ENCODE measurements at regions not wholly inside any gene's neighbourhood (a gene's known extent, or its start where the extent isn't known, plus 50 kb on each side); places are given as distances from the start of the nearest gene placed in this dataset.
A peak's percentile ranks its signal among the peaks of the same experiment; 100 is the strongest.

GRCh38 chr15:91468871-91469580, 369.0 kb downstream of the SV2B start:
- H3K4me3 ChIP-seq (ENCODE audit: low read depth, low read length), result no peak overlapping the region
- TF ChIP-seq CTCF (IDR thresholded peaks at IDR 0.05; ENCODE audit: insufficient read depth, low read depth, low read length), result no peak
- no peak for DNase-seq (ENCODE audit: low read depth)

- DNase-seq (ENCODE audit: low read depth), result no peak
- no peak for TF ChIP-seq CTCF (IDR thresholded peaks at IDR 0.05; ENCODE audit: insufficient read depth, low read depth, low read length)
These were observed 369.8 kb downstream of the SV2B start for GRCh38 chr15:91469632-91470567.

GRCh38 chr15:91471468-91471867, 371.4 kb downstream of the SV2B start:
- peak; percentile 7 for DNase-seq (ENCODE audit: low read depth)
- no peak overlapping the region for H3K4me3 ChIP-seq (ENCODE audit: low read depth, low read length)
- no peak for TF ChIP-seq CTCF (IDR thresholded peaks at IDR 0.05; ENCODE audit: insufficient read depth, low read depth, low read length)

More at GRCh38 chr15:91469632-91470567, 369.8 kb downstream of the SV2B start:
- no peak overlapping the region for H3K4me3 ChIP-seq (ENCODE audit: low read depth, low read length)

- no peak for TF ChIP-seq CTCF (IDR thresholded peaks at IDR 0.05; ENCODE audit: insufficient read depth, low read depth, low read length)
These were observed 372.3 kb downstream of the SV2B start for GRCh38 chr15:91472316-91472756.

GRCh38 chr15:91473894-91474545, 374.0 kb downstream of the SV2B start:
- DNase-seq (ENCODE audit: low read depth), result peak; percentile 53
- TF ChIP-seq CTCF (IDR thresholded peaks at IDR 0.05; ENCODE audit: insufficient read depth, low read depth, low read length), result no peak
- no peak overlapping the region for H3K4me3 ChIP-seq (ENCODE audit: low read depth, low read length)

More at GRCh38 chr15:91472316-91472756, 372.3 kb downstream of the SV2B start:
- peak; percentile 0 for DNase-seq (ENCODE audit: low read depth)
- H3K4me3 ChIP-seq (ENCODE audit: low read depth, low read length), result no peak overlapping the region

GRCh38 chr15:91476861-91477260, 376.6 kb upstream of the SLCO3A1 start:
- H3K4me3 ChIP-seq (ENCODE audit: low read depth, low read length), result no peak overlapping the region
- TF ChIP-seq CTCF (IDR thresholded peaks at IDR 0.05; ENCODE audit: insufficient read depth, low read depth, low read length), result no peak
- no peak for DNase-seq (ENCODE audit: low read depth)

All from fibroblast of villous mesenchyme (primary cell).